Osteocyte (in vitro differentiated cells): ENCODE measurements at regions not wholly inside any gene's neighbourhood (a gene's known extent, or its start where the extent isn't known, plus 50 kb on each side); places are given as distances from the start of the nearest gene placed in this dataset.
A peak's percentile ranks its signal among the peaks of the same experiment; 100 is the strongest.
"Not testable (repeated sequence)": the region's sequence is repeated elsewhere in the genome, so short reads cannot be mapped to it uniquely, and the experiment has no call there.

ENCODE experiments used
- DNase-seq: peaks from one replicate; pipeline ENCODE4 v3.0.0; 2021; ENCODE audit warnings: mixed read lengths; ENCODE audit not compliant: unreplicated experiment; ENCODE audit errors: extremely low spot score
- H3K27ac Mint-ChIP-seq: one replicate; pipeline ENCODE4 v1.8.0; 2021; ENCODE audit warnings: mild to moderate bottlenecking, mixed read lengths; ENCODE audit not compliant: unreplicated experiment
- H3K27me3 Mint-ChIP-seq: one replicate; pipeline ENCODE4 v1.8.0; 2021; ENCODE audit warnings: mixed read lengths; ENCODE audit not compliant: unreplicated experiment
- H3K36me3 Mint-ChIP-seq: one replicate; pipeline ENCODE4 v1.8.0; 2021; ENCODE audit warnings: mixed read lengths; ENCODE audit not compliant: unreplicated experiment
- H3K4me1 Mint-ChIP-seq: one replicate; pipeline ENCODE4 v1.8.0; 2021; ENCODE audit warnings: mixed read lengths; ENCODE audit not compliant: unreplicated experiment
- H3K4me3 Mint-ChIP-seq: one replicate; pipeline ENCODE4 v1.8.0; 2021; ENCODE audit warnings: mild to moderate bottlenecking, moderate library complexity, mixed read lengths; ENCODE audit not compliant: unreplicated experiment
- H3K9me3 Mint-ChIP-seq: one replicate; pipeline ENCODE4 v1.8.0; 2021; ENCODE audit warnings: mixed read lengths; ENCODE audit not compliant: unreplicated experiment

- DNase-seq, H3K4me3 Mint-ChIP-seq, H3K27me3 Mint-ChIP-seq, H3K9me3 Mint-ChIP-seq, H3K36me3 Mint-ChIP-seq, H3K27ac Mint-ChIP-seq, H3K4me1 Mint-ChIP-seq: not testable (repeated sequence)
These were observed 124.3 kb downstream of the TP53TG3F start for GRCh38 chr16:33583702-33584101.

- not testable (repeated sequence) for H3K9me3 Mint-ChIP-seq, H3K4me1 Mint-ChIP-seq, H3K27ac Mint-ChIP-seq, H3K4me3 Mint-ChIP-seq, H3K36me3 Mint-ChIP-seq, H3K27me3 Mint-ChIP-seq, DNase-seq
These were observed 129.2 kb downstream of the TP53TG3F start for GRCh38 chr16:33588589-33588988.

- DNase-seq: peak; percentile 81
- H3K36me3 Mint-ChIP-seq, H3K27me3 Mint-ChIP-seq, H3K4me1 Mint-ChIP-seq, H3K27ac Mint-ChIP-seq, H3K4me3 Mint-ChIP-seq, H3K9me3 Mint-ChIP-seq: not testable (repeated sequence)
These were observed 133.9 kb downstream of the TP53TG3F start for GRCh38 chr16:33593344-33593743.

- not testable (repeated sequence) for H3K27me3 Mint-ChIP-seq, H3K4me3 Mint-ChIP-seq, H3K36me3 Mint-ChIP-seq, DNase-seq, H3K27ac Mint-ChIP-seq, H3K9me3 Mint-ChIP-seq, H3K4me1 Mint-ChIP-seq
These were observed 135.7 kb downstream of the TP53TG3F start for GRCh38 chr16:33595074-33595473.

- H3K36me3 Mint-ChIP-seq, H3K27me3 Mint-ChIP-seq, H3K4me1 Mint-ChIP-seq, H3K9me3 Mint-ChIP-seq, DNase-seq, H3K27ac Mint-ChIP-seq, H3K4me3 Mint-ChIP-seq: not testable (repeated sequence)
These were observed 141.6 kb downstream of the TP53TG3F start for GRCh38 chr16:33601029-33601428.

GRCh38 chr16:33623535-33624077 is 164.2 kb downstream of the TP53TG3F start:
- H3K27ac Mint-ChIP-seq, H3K4me1 Mint-ChIP-seq, H3K4me3 Mint-ChIP-seq, DNase-seq, H3K27me3 Mint-ChIP-seq, H3K36me3 Mint-ChIP-seq: not testable (repeated sequence)
- H3K9me3 Mint-ChIP-seq: peaks cover 11% of the 10 kb centered on the region

- not testable (repeated sequence) for DNase-seq, H3K4me1 Mint-ChIP-seq, H3K4me3 Mint-ChIP-seq, H3K27ac Mint-ChIP-seq, H3K27me3 Mint-ChIP-seq, H3K36me3 Mint-ChIP-seq
- H3K9me3 Mint-ChIP-seq: peaks cover 15% of the 10 kb centered on the region
These were observed 169.5 kb downstream of the TP53TG3F start for GRCh38 chr16:33628895-33629294.

GRCh38 chr16:33631713-33632112 is 172.3 kb downstream of the TP53TG3F start:
- peaks cover 10% of the 10 kb centered on the region for H3K9me3 Mint-ChIP-seq
- DNase-seq, H3K36me3 Mint-ChIP-seq, H3K4me3 Mint-ChIP-seq, H3K27me3 Mint-ChIP-seq, H3K4me1 Mint-ChIP-seq, H3K27ac Mint-ChIP-seq: not testable (repeated sequence)

GRCh38 chr16:33634057-33634456 is 174.6 kb downstream of the TP53TG3F start:
- H3K9me3 Mint-ChIP-seq, H3K4me1 Mint-ChIP-seq, H3K27ac Mint-ChIP-seq, H3K4me3 Mint-ChIP-seq, H3K27me3 Mint-ChIP-seq, DNase-seq, H3K36me3 Mint-ChIP-seq: not testable (repeated sequence)

GRCh38 chr16:33636760-33637159 is 177.3 kb downstream of the TP53TG3F start:
- H3K4me1 Mint-ChIP-seq, H3K27ac Mint-ChIP-seq, H3K9me3 Mint-ChIP-seq, H3K27me3 Mint-ChIP-seq, DNase-seq, H3K4me3 Mint-ChIP-seq, H3K36me3 Mint-ChIP-seq: not testable (repeated sequence)

- H3K27ac Mint-ChIP-seq, H3K9me3 Mint-ChIP-seq, H3K36me3 Mint-ChIP-seq, DNase-seq, H3K4me1 Mint-ChIP-seq, H3K4me3 Mint-ChIP-seq, H3K27me3 Mint-ChIP-seq: not testable (repeated sequence)
These were observed 183.9 kb downstream of the TP53TG3F start for GRCh38 chr16:33643270-33643669.

- H3K4me3 Mint-ChIP-seq, H3K4me1 Mint-ChIP-seq, H3K36me3 Mint-ChIP-seq, H3K9me3 Mint-ChIP-seq, DNase-seq, H3K27ac Mint-ChIP-seq, H3K27me3 Mint-ChIP-seq: not testable (repeated sequence)
These were observed 184.4 kb downstream of the TP53TG3F start for GRCh38 chr16:33643698-33644381.
